ENCODE measurements at regions not wholly inside any gene's neighbourhood (a gene's known extent, or its start where the extent isn't known, plus 50 kb on each side); places are given as distances from the start of the nearest gene placed in this dataset.
"Not testable (repeated sequence)": the region's sequence is repeated elsewhere in the genome, so short reads cannot be mapped to it uniquely, and the experiment has no call there.

- H3K27me3 ChIP-seq (ENCODE audit: control insufficient read depth, insufficient read depth, low read length): peaks cover 6% of the 10 kb centered on the region; the same call in 1 of the 2 replicates
- no peak overlapping the region for H3K9ac ChIP-seq (ENCODE audit: low read depth, low read length)
- H3K36me3 ChIP-seq (ENCODE audit: control insufficient read depth, insufficient read depth, low read length): no peaks in the 10 kb centered on the region
- H3K4me1 ChIP-seq (ENCODE audit: control insufficient read depth, insufficient read depth, low read length): no peaks in the 10 kb centered on the region; the same call in 1 of the 2 replicates
- H3K27ac ChIP-seq (ENCODE audit: low read depth, low read length): no peak overlapping the region
- peaks cover 13% of the 10 kb centered on the region for H3K9me3 ChIP-seq (ENCODE audit: control insufficient read depth, insufficient read depth, low read length)
- H3K4me3 ChIP-seq (ENCODE audit: low read depth, low read length): no peak overlapping the region
Observed at GRCh38 chr5:42949348-42950115, 90.6 kb downstream of the ANXA2R start.

- Histone ChIP-seq H3K4me1 (ENCODE audit: control insufficient read depth, insufficient read depth, low read length) (no peaks in the 10 kb centered on the region; the same call in 1 of the 2 replicates), H3K9me3 (ENCODE audit: control insufficient read depth, insufficient read depth, low read length) (peaks cover 13% of the 10 kb centered on the region), H3K36me3 (ENCODE audit: control insufficient read depth, insufficient read depth, low read length) (no peaks in the 10 kb centered on the region), H3K4me3 (ENCODE audit: low read depth, low read length) (no peak overlapping the region), H3K9ac (ENCODE audit: low read depth, low read length) (no peak overlapping the region), H3K27me3 (ENCODE audit: control insufficient read depth, insufficient read depth, low read length) (peaks cover 6% of the 10 kb centered on the region; the same call in 1 of the 2 replicates), H3K27ac (ENCODE audit: low read depth, low read length) (no peak overlapping the region)
Observed at GRCh38 chr5:42948961-42949347, 91.2 kb downstream of the ANXA2R start.

GRCh38 chr5:42944989-42945388, 95.1 kb downstream of the ANXA2R start:
- Histone ChIP-seq H3K9ac (ENCODE audit: low read depth, low read length) (no peak overlapping the region), H3K36me3 (ENCODE audit: control insufficient read depth, insufficient read depth, low read length) (no peaks in the 10 kb centered on the region), H3K27ac (ENCODE audit: low read depth, low read length) (no peak overlapping the region), H3K4me3 (ENCODE audit: low read depth, low read length) (no peak overlapping the region), H3K27me3 (ENCODE audit: control insufficient read depth, insufficient read depth, low read length) (peaks cover 6% of the 10 kb centered on the region; the same call in 1 of the 2 replicates), H3K9me3 (ENCODE audit: control insufficient read depth, insufficient read depth, low read length) (no peaks in the 10 kb centered on the region; the same call in 1 of the 2 replicates), H3K4me1 (ENCODE audit: control insufficient read depth, insufficient read depth, low read length) (no peaks in the 10 kb centered on the region)

GRCh38 chr5:42943931-42944631, 96.0 kb downstream of the ANXA2R start:
- H3K27me3 ChIP-seq (ENCODE audit: control insufficient read depth, insufficient read depth, low read length): peaks cover 6% of the 10 kb centered on the region; the same call in 1 of the 2 replicates
- H3K4me1 ChIP-seq (ENCODE audit: control insufficient read depth, insufficient read depth, low read length): no peaks in the 10 kb centered on the region
- no peak overlapping the region for H3K9ac ChIP-seq (ENCODE audit: low read depth, low read length)
- no peaks in the 10 kb centered on the region for H3K9me3 ChIP-seq (ENCODE audit: control insufficient read depth, insufficient read depth, low read length)
- H3K27ac ChIP-seq (ENCODE audit: low read depth, low read length): no peak overlapping the region
- H3K4me3 ChIP-seq (ENCODE audit: low read depth, low read length): peak overlapping the region; percentile 28; the same call in 1 of the 2 replicates
- H3K36me3 ChIP-seq (ENCODE audit: control insufficient read depth, insufficient read depth, low read length): no peaks in the 10 kb centered on the region

- no peak overlapping the region for H3K4me3 ChIP-seq (ENCODE audit: low read depth, low read length)
- no peaks in the 10 kb centered on the region for H3K9me3 ChIP-seq (ENCODE audit: control insufficient read depth, insufficient read depth, low read length)
- H3K27ac ChIP-seq (ENCODE audit: low read depth, low read length): no peak overlapping the region
- no peaks in the 10 kb centered on the region for H3K36me3 ChIP-seq (ENCODE audit: control insufficient read depth, insufficient read depth, low read length)
- H3K4me1 ChIP-seq (ENCODE audit: control insufficient read depth, insufficient read depth, low read length): no peaks in the 10 kb centered on the region
- peaks cover 6% of the 10 kb centered on the region; the same call in 1 of the 2 replicates for H3K27me3 ChIP-seq (ENCODE audit: control insufficient read depth, insufficient read depth, low read length)
- H3K9ac ChIP-seq (ENCODE audit: low read depth, low read length): no peak overlapping the region
Observed at GRCh38 chr5:42940853-42941252, 99.3 kb downstream of the ANXA2R start.

GRCh38 chr5:42932011-42932410, 108.1 kb downstream of the ANXA2R start:
- H3K36me3 ChIP-seq (ENCODE audit: control insufficient read depth, insufficient read depth, low read length); H3K27ac ChIP-seq (ENCODE audit: low read depth, low read length); H3K4me1 ChIP-seq (ENCODE audit: control insufficient read depth, insufficient read depth, low read length); H3K9ac ChIP-seq (ENCODE audit: low read depth, low read length); H3K4me3 ChIP-seq (ENCODE audit: low read depth, low read length); H3K9me3 ChIP-seq (ENCODE audit: control insufficient read depth, insufficient read depth, low read length); H3K27me3 ChIP-seq (ENCODE audit: control insufficient read depth, insufficient read depth, low read length): not testable (repeated sequence)

- H3K27ac ChIP-seq (ENCODE audit: low read depth, low read length); H3K36me3 ChIP-seq (ENCODE audit: control insufficient read depth, insufficient read depth, low read length); H3K9ac ChIP-seq (ENCODE audit: low read depth, low read length); H3K4me1 ChIP-seq (ENCODE audit: control insufficient read depth, insufficient read depth, low read length); H3K27me3 ChIP-seq (ENCODE audit: control insufficient read depth, insufficient read depth, low read length); H3K4me3 ChIP-seq (ENCODE audit: low read depth, low read length); H3K9me3 ChIP-seq (ENCODE audit: control insufficient read depth, insufficient read depth, low read length): not testable (repeated sequence)
Observed at GRCh38 chr5:42931451-42931850, 108.7 kb downstream of the ANXA2R start.

GRCh38 chr5:42930934-42931333, 109.2 kb downstream of the ANXA2R start:
- no peaks in the 10 kb centered on the region for H3K36me3 ChIP-seq (ENCODE audit: control insufficient read depth, insufficient read depth, low read length)

GRCh38 chr5:42929871-42930270, 110.2 kb downstream of the ANXA2R start:
- Histone ChIP-seq H3K27me3 (ENCODE audit: control insufficient read depth, insufficient read depth, low read length) (no peaks in the 10 kb centered on the region), H3K4me3 (ENCODE audit: low read depth, low read length) (no peak overlapping the region), H3K36me3 (ENCODE audit: control insufficient read depth, insufficient read depth, low read length) (no peaks in the 10 kb centered on the region), H3K9ac (ENCODE audit: low read depth, low read length) (no peak overlapping the region), H3K27ac (ENCODE audit: low read depth, low read length) (no peak overlapping the region), H3K9me3 (ENCODE audit: control insufficient read depth, insufficient read depth, low read length) (peaks cover 6% of the 10 kb centered on the region), H3K4me1 (ENCODE audit: control insufficient read depth, insufficient read depth, low read length) (no peaks in the 10 kb centered on the region)

More at GRCh38 chr5:42930934-42931333, 109.2 kb downstream of the ANXA2R start:
- Histone ChIP-seq H3K4me3 (ENCODE audit: low read depth, low read length) (no peak overlapping the region), H3K4me1 (ENCODE audit: control insufficient read depth, insufficient read depth, low read length) (no peaks in the 10 kb centered on the region), H3K27me3 (ENCODE audit: control insufficient read depth, insufficient read depth, low read length) (no peaks in the 10 kb centered on the region), H3K9ac (ENCODE audit: low read depth, low read length) (no peak overlapping the region), H3K9me3 (ENCODE audit: control insufficient read depth, insufficient read depth, low read length) (peaks cover 6% of the 10 kb centered on the region), H3K27ac (ENCODE audit: low read depth, low read length) (no peak overlapping the region)

GRCh38 chr5:42927730-42928129, 112.4 kb downstream of the ANXA2R start:
- Histone ChIP-seq H3K9me3 (ENCODE audit: control insufficient read depth, insufficient read depth, low read length) (peaks cover 6% of the 10 kb centered on the region), H3K9ac (ENCODE audit: low read depth, low read length) (no peak overlapping the region), H3K4me3 (ENCODE audit: low read depth, low read length) (no peak overlapping the region), H3K36me3 (ENCODE audit: control insufficient read depth, insufficient read depth, low read length) (no peaks in the 10 kb centered on the region), H3K27ac (ENCODE audit: low read depth, low read length) (no peak overlapping the region), H3K4me1 (ENCODE audit: control insufficient read depth, insufficient read depth, low read length) (no peaks in the 10 kb centered on the region), H3K27me3 (ENCODE audit: control insufficient read depth, insufficient read depth, low read length) (no peaks in the 10 kb centered on the region)

GRCh38 chr5:42924686-42925085, 113.0 kb upstream of the SELENOP start:
- H3K9me3 ChIP-seq (ENCODE audit: control insufficient read depth, insufficient read depth, low read length): no peaks in the 10 kb centered on the region
- no peaks in the 10 kb centered on the region for H3K4me1 ChIP-seq (ENCODE audit: control insufficient read depth, insufficient read depth, low read length)
- no peak overlapping the region for H3K27ac ChIP-seq (ENCODE audit: low read depth, low read length)
- no peak overlapping the region for H3K9ac ChIP-seq (ENCODE audit: low read depth, low read length)
- no peaks in the 10 kb centered on the region for H3K27me3 ChIP-seq (ENCODE audit: control insufficient read depth, insufficient read depth, low read length)
- no peaks in the 10 kb centered on the region for H3K36me3 ChIP-seq (ENCODE audit: control insufficient read depth, insufficient read depth, low read length)
- H3K4me3 ChIP-seq (ENCODE audit: low read depth, low read length): no peak overlapping the region

All from HUES48 (cell line).